ENCODE measurements at regions not wholly inside any gene's neighbourhood (a gene's known extent, or its start where the extent isn't known, plus 50 kb on each side); places are given as distances from the start of the nearest gene placed in this dataset.
A peak's percentile ranks its signal among the peaks of the same experiment; 100 is the strongest.
"Not testable (repeated sequence)": the region's sequence is repeated elsewhere in the genome, so short reads cannot be mapped to it uniquely, and the experiment has no call there.

DNA sequence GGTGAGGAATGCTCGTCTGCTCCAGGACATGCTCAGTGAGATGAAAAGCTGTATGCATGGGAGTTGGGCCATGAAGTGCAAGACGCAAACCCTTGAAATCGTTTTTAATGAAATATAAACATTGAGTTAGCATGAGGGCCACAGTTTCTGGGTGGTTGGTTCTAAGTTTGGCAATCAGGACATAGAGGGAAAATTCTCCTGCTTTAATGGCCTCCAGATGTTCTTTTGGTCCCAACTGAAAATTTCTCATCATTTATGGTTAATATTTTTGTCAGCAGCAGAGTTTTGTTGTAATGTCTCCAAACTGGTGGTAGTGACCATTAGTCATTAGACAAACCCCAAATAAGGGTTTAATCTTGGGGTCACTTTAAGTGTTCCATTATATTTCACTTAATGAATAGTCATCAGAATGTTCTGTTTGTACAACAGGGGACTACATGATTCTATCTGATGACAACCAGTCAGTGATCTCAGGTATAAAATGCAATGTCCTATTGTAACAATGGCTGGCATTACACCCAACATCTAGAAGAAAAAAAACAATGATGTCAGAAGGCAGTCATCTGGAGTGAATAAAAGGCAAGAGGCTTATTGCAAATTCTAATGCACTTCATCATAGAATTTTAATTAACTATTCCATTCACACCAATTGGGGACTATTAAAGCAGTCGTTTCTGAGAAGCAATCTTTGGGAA, 197.4 kb downstream of the JCAD start:
- no peaks in the 10 kb centered on the region for H3K9me3 ChIP-seq (replicated peaks; ENCODE audit: control insufficient read depth, insufficient read depth, low read length)
- dilution Hi-C loops (cut with MboI; ENCODE audit: extremely low pct_ligation_motif_present, low sequenced_read_pairs) (no loop called here), intact Hi-C loops (cut with micrococcal nuclease) (loop anchor here (1.0 kb wide), 1 partner anchor 33 kb away; no protein-coding TSS in a partner anchor)
- no peaks in the 10 kb centered on the region for H3K79me2 ChIP-seq (ENCODE audit: control insufficient read depth, insufficient read depth, low read length)
- H3K27me3 ChIP-seq (ENCODE audit: control insufficient read depth in 2 of 2, insufficient read depth in 2 of 2, low read length in 2 of 2), result no peaks in the 10 kb centered on the region
- ChIA-PET CTCF (interaction anchor here (0.8 to 1.8 kb wide), 5 partner anchors 33 to 173 kb away, joined by 3 to 5 read pairs (median 3); no protein-coding TSS in a partner anchor), POLR2A (no interaction called here)
- TF ChIP-seq POLR2AphosphoS5 (IDR thresholded peaks at IDR 0.05; ENCODE audit: insufficient read depth, low read depth, low read length) (no peak), EZH2 (IDR thresholded peaks at IDR 0.05; ENCODE audit: borderline replicate concordance, low read depth, low read length, severe bottlenecking) (no peak), POLR2A (IDR thresholded peaks at IDR 0.05; ENCODE audit: low read depth, low read length) (no peak), MYC (IDR thresholded peaks at IDR 0.05; ENCODE audit: low read depth, low read length) (no peak), GATA2 (IDR thresholded peaks at IDR 0.05; ENCODE audit: insufficient read depth, insufficient read length, low read depth, low read length) (no peak), FOS (IDR thresholded peaks at IDR 0.05; ENCODE audit: borderline replicate concordance, insufficient read depth, low read length) (no peak)
- TF ChIP-seq, protein P1, sequence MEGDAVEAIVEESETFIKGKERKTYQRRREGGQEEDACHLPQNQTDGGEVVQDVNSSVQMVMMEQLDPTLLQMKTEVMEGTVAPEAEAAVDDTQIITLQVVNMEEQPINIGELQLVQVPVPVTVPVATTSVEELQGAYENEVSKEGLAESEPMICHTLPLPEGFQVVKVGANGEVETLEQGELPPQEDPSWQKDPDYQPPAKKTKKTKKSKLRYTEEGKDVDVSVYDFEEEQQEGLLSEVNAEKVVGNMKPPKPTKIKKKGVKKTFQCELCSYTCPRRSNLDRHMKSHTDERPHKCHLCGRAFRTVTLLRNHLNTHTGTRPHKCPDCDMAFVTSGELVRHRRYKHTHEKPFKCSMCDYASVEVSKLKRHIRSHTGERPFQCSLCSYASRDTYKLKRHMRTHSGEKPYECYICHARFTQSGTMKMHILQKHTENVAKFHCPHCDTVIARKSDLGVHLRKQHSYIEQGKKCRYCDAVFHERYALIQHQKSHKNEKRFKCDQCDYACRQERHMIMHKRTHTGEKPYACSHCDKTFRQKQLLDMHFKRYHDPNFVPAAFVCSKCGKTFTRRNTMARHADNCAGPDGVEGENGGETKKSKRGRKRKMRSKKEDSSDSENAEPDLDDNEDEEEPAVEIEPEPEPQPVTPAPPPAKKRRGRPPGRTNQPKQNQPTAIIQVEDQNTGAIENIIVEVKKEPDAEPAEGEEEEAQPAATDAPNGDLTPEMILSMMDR (IDR thresholded peaks at IDR 0.05; ENCODE audit: extremely low read depth in 1 of 2, insufficient read depth in 1 of 2, low read depth in 1 of 2, low read length in 2 of 2), result no peak
- peaks cover 24% of the 10 kb centered on the region for H3K4me1 ChIP-seq (ENCODE audit: control insufficient read depth, extremely low read depth, insufficient read depth, low read length)
- FAIRE-seq (no peak), DNase-seq (ENCODE audit: low read depth, low spot score) (peak; percentile 54)
- no peak overlapping the region for H3K4me3 ChIP-seq (replicated peaks in 1 of 3; ENCODE audit: insufficient read depth in 1 of 3, low read depth in 1 of 3, low read length in 3 of 3)
- H3K27ac ChIP-seq (ENCODE audit: insufficient read depth, low read depth, low read length), result no peak overlapping the region
- H3K9ac ChIP-seq (replicated peaks; ENCODE audit: extremely low read depth, insufficient read depth, low read length), result no peak overlapping the region
- no TSS peak for BruUV-seq (replicated peaks)
- H3K36me3 ChIP-seq (ENCODE audit: control insufficient read depth in 2 of 2, extremely low read depth in 1 of 2, insufficient read depth in 2 of 2, low read length in 2 of 2), result no peaks in the 10 kb centered on the region
- H3K9me1 ChIP-seq (replicated peaks; ENCODE audit: control insufficient read depth, extremely low read depth, insufficient read depth, low read length), result no peaks in the 10 kb centered on the region
- H4K20me1 ChIP-seq (replicated peaks; ENCODE audit: control insufficient read depth, extremely low read depth, insufficient read depth, low read length), result no peaks in the 10 kb centered on the region
- no peak overlapping the region for H2AFZ ChIP-seq (ENCODE audit: low read depth, low read length)
- H3K4me2 ChIP-seq (ENCODE audit: insufficient read depth, low read length), result no peak overlapping the region

DNA sequence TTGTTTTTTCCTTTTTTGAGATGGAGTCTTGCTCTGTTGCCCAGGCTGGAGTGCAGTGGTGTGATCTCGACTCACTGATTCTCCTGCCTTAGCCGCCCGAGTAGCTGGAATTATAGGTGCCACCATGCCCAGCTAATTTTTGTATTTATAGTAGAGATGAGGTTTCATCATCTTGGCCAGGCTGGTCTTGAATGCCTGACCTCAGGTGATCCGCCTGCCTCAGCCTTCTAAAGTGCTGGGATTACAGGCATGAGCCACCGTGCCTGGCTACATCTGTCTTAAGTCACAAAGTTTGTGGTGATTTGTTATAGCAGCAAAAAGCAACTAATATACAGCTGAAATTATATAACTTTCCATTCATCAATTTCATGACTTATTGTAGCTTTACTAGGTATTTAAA, 198.2 kb downstream of the JCAD start:
- H3K9me1 ChIP-seq (replicated peaks; ENCODE audit: control insufficient read depth, extremely low read depth, insufficient read depth, low read length); FAIRE-seq; H3K9ac ChIP-seq (replicated peaks; ENCODE audit: extremely low read depth, insufficient read depth, low read length); intact Hi-C loops (cut with micrococcal nuclease); H3K27ac ChIP-seq (ENCODE audit: insufficient read depth, low read depth, low read length); H3K79me2 ChIP-seq (ENCODE audit: control insufficient read depth, insufficient read depth, low read length); H4K20me1 ChIP-seq (replicated peaks; ENCODE audit: control insufficient read depth, extremely low read depth, insufficient read depth, low read length); DNase-seq (ENCODE audit: low read depth, low spot score); H3K36me3 ChIP-seq (ENCODE audit: control insufficient read depth in 2 of 2, extremely low read depth in 1 of 2, insufficient read depth in 2 of 2, low read length in 2 of 2); H3K9me3 ChIP-seq (replicated peaks; ENCODE audit: control insufficient read depth, insufficient read depth, low read length); H3K4me2 ChIP-seq (ENCODE audit: insufficient read depth, low read length); H3K4me3 ChIP-seq (replicated peaks in 1 of 3; ENCODE audit: insufficient read depth in 1 of 3, low read depth in 1 of 3, low read length in 3 of 3); BruUV-seq (replicated peaks); H3K27me3 ChIP-seq (ENCODE audit: control insufficient read depth in 2 of 2, insufficient read depth in 2 of 2, low read length in 2 of 2); dilution Hi-C loops (cut with MboI; ENCODE audit: extremely low pct_ligation_motif_present, low sequenced_read_pairs); H2AFZ ChIP-seq (ENCODE audit: low read depth, low read length); POLR2A ChIA-PET: not testable (repeated sequence)
- CTCF ChIA-PET, result interaction anchor here (0.6 to 1.8 kb wide), 10 partner anchors 9 to 172 kb away, joined by 3 to 5 read pairs (median 3); no protein-coding TSS in a partner anchor
- H3K4me1 ChIP-seq (ENCODE audit: control insufficient read depth, extremely low read depth, insufficient read depth, low read length), result peaks cover 24% of the 10 kb centered on the region

Data from endothelial cell of umbilical vein (primary cell).